Tibial artery (tissue), 4 donors: ENCODE measurements at regions not wholly inside any gene's neighbourhood (a gene's known extent, or its start where the extent isn't known, plus 50 kb on each side); places are given as distances from the start of the nearest gene placed in this dataset.
"Not testable (repeated sequence)": the region's sequence is repeated elsewhere in the genome, so short reads cannot be mapped to it uniquely, and the experiment has no call there.

ENCODE experiments used
- DNase-seq, 2 donors: peaks; one replicate each; pipeline ENCODE4 v3.0.0-alpha.2; 2019
- H3K27ac ChIP-seq, 2 donors: fragments of 200-600 bp; sonication (generic) in 1 of 2; 1 replicate in 1 of 2; 2 replicates in 1 of 2; pipeline ENCODE4 v1.5.1; 2018 to 2019; ENCODE audit warnings: mild to moderate bottlenecking in 1 of 2
- H3K27me3 ChIP-seq, 2 donors: fragments of 200-600 bp; sonication (generic) in 1 of 2; one replicate each; pipeline versions ENCODE4 v1.5.1 to v1.6.0; 2016 to 2019
- H3K36me3 ChIP-seq, 3 donors: fragments of 200-600 bp; sonication (generic) in 2 of 3; one replicate each; pipeline ENCODE4 v1.5.1; 2016 to 2019; ENCODE audit warnings: mild to moderate bottlenecking in 2 of 3
- H3K4me1 ChIP-seq, 4 donors: fragments of 200-600 bp; sonication (generic) in 2 of 4; 1 replicate in 3 of 4; 2 replicates in 1 of 4; pipeline ENCODE4 v1.5.1; 2016 to 2019
- H3K4me3 ChIP-seq, 2 donors: fragments of 200-600 bp; sonication (generic) in 1 of 2; 1 replicate in 1 of 2; 2 replicates in 1 of 2; pipeline ENCODE4 v1.5.1; 2018 to 2019; ENCODE audit warnings: mild to moderate bottlenecking in 2 of 2
- H3K9me3 ChIP-seq, 3 donors: fragments of 200-600 bp; sonication (generic) in 1 of 3; one replicate each; pipeline ENCODE4 v1.5.1; 2016 to 2019
- CTCF ChIP-seq, 2 experiments: fragments of 200-600 bp in 1 of 2; fragments of 450-650 bp in 1 of 2; IDR thresholded peaks; one replicate each; pipeline ENCODE4 v1.5.1; 2017 to 2019; ENCODE audit warnings: antibody characterized with exemption in 2 of 2, mild to moderate bottlenecking in 1 of 2, moderate library complexity in 1 of 2
- intact Hi-C: fragments of 100-400 bp; cut with DNase I; formaldehyde crosslinking; loops from one replicate; pipeline ENCODE4 v1.15.0; 2023; ENCODE audit warnings: low total_unique reads

DNA sequence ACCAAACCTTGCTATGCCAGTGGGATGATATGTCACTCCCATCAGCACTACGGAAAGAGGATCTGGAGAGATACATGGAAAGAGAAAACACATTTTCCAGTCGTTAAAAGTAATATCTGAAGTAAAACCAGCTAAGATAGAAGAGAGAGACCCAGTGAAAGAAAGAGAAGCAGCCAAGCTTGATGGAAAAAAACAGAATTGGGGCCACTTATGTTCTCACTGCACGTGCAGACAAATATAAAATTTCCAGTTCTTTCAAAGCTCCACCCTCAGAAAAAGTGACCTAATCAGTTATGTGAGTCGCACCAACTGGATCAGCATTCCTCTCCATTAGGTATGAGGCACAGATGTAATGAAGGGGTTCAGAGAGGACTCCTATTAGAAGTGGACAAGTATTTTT, 266.1 kb downstream of the MTERF1 start:
- no peak overlapping the region for H3K4me3 ChIP-seq
- H3K27me3 ChIP-seq, result no peaks in the 10 kb centered on the region
- peaks cover 0 to 14% (median 2%) of the 10 kb centered on the region in 4 donors for H3K4me1 ChIP-seq
- TF ChIP-seq CTCF (IDR thresholded peaks at IDR 0.05), result no peak
- H3K9me3 ChIP-seq, result no peaks in the 10 kb centered on the region
- H3K36me3 ChIP-seq, result no peaks in the 10 kb centered on the region
- intact Hi-C loops, result no loop called here
- H3K27ac ChIP-seq, result no peak overlapping the region
- DNase-seq, result no peak

DNA sequence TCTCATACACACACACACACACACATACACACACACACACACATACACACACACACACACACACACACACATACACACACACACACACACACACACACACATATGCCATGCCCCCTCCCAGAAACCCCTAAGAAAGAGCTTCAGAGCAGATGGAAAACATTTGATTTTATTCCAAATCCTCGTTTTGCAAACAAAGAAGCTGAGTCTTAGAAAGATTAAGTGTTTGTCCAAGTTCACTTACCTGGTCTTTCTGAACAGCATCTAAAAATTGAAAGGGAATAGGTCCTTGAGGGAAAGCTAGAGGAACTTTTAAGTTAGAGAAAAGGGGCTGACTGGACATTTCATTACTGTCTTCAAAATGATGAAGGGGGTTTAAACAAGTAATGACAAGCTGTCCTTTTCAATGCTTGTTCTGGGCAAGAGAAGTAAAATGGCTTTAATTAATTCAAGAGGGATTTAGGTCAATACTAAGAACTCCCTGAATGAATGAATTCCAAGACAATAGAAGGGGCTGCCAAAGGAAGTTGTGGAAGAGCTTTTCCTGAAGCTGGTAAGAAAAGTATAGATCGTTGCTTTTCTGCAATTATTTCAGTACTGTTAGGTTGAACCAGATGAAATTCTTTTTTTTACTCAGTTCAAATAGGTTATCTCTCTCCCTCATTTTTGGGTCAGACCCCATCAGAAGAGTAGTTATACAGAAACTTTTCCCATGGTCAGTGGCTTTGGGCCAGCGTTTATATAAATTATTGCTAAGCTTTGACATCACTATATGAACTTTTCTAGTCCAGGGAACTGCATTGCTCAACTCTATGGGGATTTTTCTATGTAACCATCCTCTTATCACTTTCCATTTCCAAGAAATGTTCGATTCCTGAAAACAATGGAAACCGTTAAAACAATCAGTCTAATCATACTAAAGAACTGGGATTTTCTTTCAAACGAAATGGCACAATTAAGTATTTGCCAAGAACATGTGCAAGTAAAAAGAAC, 261.4 kb downstream of the MTERF1 start:
- Histone ChIP-seq H3K27me3 (no peaks in the 10 kb centered on the region), H3K36me3 (no peaks in the 10 kb centered on the region), H3K4me3 (no peak overlapping the region), H3K27ac (no peak overlapping the region), H3K4me1 (peaks cover 0 to 4% (median 0%) of the 10 kb centered on the region in 4 donors), H3K9me3 (no peaks in the 10 kb centered on the region)
- no peak for TF ChIP-seq CTCF (IDR thresholded peaks at IDR 0.05)
- intact Hi-C loops, result no loop called here
- DNase-seq, result no peak

GRCh38 chr7:91620827-91621226, 259.7 kb downstream of the MTERF1 start:
- Histone ChIP-seq H3K27me3 (no peaks in the 10 kb centered on the region), H3K9me3 (no peaks in the 10 kb centered on the region), H3K4me1 (no peaks in the 10 kb centered on the region), H3K36me3 (no peaks in the 10 kb centered on the region), H3K27ac (no peak overlapping the region), H3K4me3 (no peak overlapping the region)
- intact Hi-C loops, result no loop called here
- DNase-seq, result no peak
- no peak for TF ChIP-seq CTCF (IDR thresholded peaks at IDR 0.05)

DNA sequence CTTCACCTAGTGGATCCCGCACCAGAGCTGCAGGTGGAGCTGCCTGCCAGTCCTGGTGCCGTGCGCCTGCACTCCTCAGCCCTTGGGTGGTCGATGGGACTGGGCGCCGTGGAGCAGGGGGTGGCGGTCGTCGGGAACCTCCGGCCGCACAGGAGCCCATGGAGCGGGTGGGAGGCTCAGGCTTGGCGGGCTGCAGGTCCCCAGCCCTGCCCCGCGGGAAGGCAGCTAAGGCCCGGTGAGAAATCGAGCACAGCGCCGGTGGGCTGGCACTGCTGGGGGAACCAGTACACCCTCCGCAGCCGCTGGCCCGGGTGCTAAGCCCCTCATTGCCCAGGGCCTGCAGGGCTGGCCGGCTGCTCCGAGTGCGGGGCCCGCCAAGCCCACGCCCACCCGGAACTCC, 253.2 kb downstream of the MTERF1 start:
- intact Hi-C loops, H3K9me3 ChIP-seq, DNase-seq, H3K4me3 ChIP-seq, H3K27me3 ChIP-seq, H3K27ac ChIP-seq, H3K36me3 ChIP-seq: not testable (repeated sequence)
- H3K4me1 ChIP-seq, result peaks cover 0 to 16% (median 6%) of the 10 kb centered on the region in 4 donors

DNA sequence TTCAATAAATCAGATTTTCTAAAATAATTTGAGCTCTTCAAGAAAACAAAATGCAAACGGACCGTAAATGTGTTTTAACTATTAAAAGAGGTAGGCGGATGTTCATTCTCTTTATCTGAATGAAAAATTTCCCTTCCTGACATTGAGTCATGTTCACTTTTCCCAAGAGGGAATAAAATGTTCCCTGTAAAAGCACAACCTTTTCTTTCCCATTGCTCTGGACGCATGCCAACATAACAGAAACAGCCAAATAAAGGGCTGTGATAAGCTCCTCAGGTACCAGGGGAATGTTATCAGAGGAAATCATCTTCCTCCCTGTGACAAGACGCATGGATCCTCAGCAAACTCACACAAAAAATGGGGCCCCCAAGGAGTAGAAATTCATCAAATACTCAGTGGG, 251.8 kb downstream of the MTERF1 start:
- no peaks in the 10 kb centered on the region for H3K27me3 ChIP-seq
- intact Hi-C loops, result no loop called here
- peaks cover 0 to 16% (median 6%) of the 10 kb centered on the region in 4 donors for H3K4me1 ChIP-seq
- H3K27ac ChIP-seq, result no peak overlapping the region
- H3K36me3 ChIP-seq, result no peaks in the 10 kb centered on the region
- DNase-seq, result no peak
- no peak overlapping the region for H3K4me3 ChIP-seq
- H3K9me3 ChIP-seq, result no peaks in the 10 kb centered on the region
- TF ChIP-seq CTCF (IDR thresholded peaks at IDR 0.05), result no peak

DNA sequence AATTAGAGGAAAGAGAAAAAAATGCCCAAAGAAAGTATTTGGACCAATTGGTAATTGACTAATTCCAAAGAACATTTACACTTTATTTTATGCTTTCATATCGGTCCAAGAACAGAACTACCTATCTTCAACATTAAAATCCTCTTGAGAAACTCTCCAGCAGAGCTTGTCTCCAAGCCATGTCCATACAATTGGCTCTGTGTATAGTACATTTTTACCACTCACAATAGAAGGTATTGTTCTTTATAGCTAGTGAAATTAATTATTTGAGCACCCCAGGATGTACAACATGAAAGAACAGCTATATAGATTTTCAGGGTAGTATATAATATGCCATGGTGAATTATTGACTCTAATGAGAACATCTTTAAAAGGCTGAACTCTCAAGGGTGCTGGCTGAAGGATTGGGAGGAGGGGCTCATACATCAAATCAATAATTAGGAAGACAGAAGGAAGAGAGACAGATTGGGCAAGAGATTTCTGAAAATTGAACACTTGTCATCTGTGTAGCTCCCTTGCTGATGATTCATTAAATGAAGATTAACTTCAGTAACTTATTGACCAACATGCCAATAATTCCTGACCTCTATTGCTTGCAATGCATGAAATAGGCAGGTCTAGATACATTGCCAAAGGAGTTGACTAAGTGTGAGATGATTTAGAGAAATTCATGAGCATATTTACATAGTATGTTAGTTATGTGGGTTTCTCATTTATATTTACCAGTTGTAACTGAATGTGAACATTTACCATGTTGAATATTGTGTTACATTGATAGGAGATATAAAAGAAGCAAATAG, 249.7 kb downstream of the MTERF1 start:
- H3K27me3 ChIP-seq, result no peaks in the 10 kb centered on the region
- no peak for TF ChIP-seq CTCF (IDR thresholded peaks at IDR 0.05)
- intact Hi-C loops, result loop anchor here (10.0 kb wide), 1 partner anchor 546 kb away; no protein-coding TSS in a partner anchor
- H3K9me3 ChIP-seq, result no peaks in the 10 kb centered on the region
- no peak overlapping the region for H3K4me3 ChIP-seq
- peaks cover 0 to 16% (median 8%) of the 10 kb centered on the region in 4 donors for H3K4me1 ChIP-seq
- no peak for DNase-seq
- no peaks in the 10 kb centered on the region for H3K36me3 ChIP-seq
- no peak overlapping the region for H3K27ac ChIP-seq
